ENCODE measurements at regions not wholly inside any gene's neighbourhood (a gene's known extent, or its start where the extent isn't known, plus 50 kb on each side); places are given as distances from the start of the nearest gene placed in this dataset.

- TF ChIP-seq MYNN (tag by site-specific recombination; IDR thresholded peaks at IDR 0.05; ENCODE audit: borderline replicate concordance), result no peak
- TF ChIP-seq, protein P1, sequence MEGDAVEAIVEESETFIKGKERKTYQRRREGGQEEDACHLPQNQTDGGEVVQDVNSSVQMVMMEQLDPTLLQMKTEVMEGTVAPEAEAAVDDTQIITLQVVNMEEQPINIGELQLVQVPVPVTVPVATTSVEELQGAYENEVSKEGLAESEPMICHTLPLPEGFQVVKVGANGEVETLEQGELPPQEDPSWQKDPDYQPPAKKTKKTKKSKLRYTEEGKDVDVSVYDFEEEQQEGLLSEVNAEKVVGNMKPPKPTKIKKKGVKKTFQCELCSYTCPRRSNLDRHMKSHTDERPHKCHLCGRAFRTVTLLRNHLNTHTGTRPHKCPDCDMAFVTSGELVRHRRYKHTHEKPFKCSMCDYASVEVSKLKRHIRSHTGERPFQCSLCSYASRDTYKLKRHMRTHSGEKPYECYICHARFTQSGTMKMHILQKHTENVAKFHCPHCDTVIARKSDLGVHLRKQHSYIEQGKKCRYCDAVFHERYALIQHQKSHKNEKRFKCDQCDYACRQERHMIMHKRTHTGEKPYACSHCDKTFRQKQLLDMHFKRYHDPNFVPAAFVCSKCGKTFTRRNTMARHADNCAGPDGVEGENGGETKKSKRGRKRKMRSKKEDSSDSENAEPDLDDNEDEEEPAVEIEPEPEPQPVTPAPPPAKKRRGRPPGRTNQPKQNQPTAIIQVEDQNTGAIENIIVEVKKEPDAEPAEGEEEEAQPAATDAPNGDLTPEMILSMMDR (tag by site-specific recombination; IDR thresholded peaks at IDR 0.05), result no peak
- no peak for TF ChIP-seq HOXA7 (CRISPR knock-in tag; IDR thresholded peaks at IDR 0.05; ENCODE audit: borderline replicate concordance)
- no peak for TF ChIP-seq ZNF121 (tag by site-specific recombination; IDR thresholded peaks at IDR 0.05)
- TF ChIP-seq GFI1B (tag by site-specific recombination; IDR thresholded peaks at IDR 0.05), result no peak
- no peak for TF ChIP-seq ZNF514 (tag by site-specific recombination; IDR thresholded peaks at IDR 0.05)
- TF ChIP-seq ZNF660 (tag by site-specific recombination; IDR thresholded peaks at IDR 0.05), result no peak
- no peak for TF ChIP-seq ZNF155 (tag by site-specific recombination; IDR thresholded peaks at IDR 0.05)
These were observed 117.8 kb upstream of the RSPO3 start for GRCh38 chr6:127000631-127001030.

Data from HEK293 (cell line).